ENCODE measurements at regions not wholly inside any gene's neighbourhood (a gene's known extent, or its start where the extent isn't known, plus 50 kb on each side); places are given as distances from the start of the nearest gene placed in this dataset.
"Not testable (repeated sequence)": the region's sequence is repeated elsewhere in the genome, so short reads cannot be mapped to it uniquely, and the experiment has no call there.

GRCh38 chr14:105891631-105892452 lies 365.5 kb downstream of the TMEM121 start:
- Histone ChIP-seq H3K9me3 (ENCODE audit: low read length) (no peaks in the 10 kb centered on the region), H3K4me1 (ENCODE audit: insufficient read depth, low read length) (no peaks in the 10 kb centered on the region), H3K4me3 (ENCODE audit: low read length) (no peak overlapping the region), H3K27me3 (ENCODE audit: insufficient read depth, low read length) (peaks cover 3% of the 10 kb centered on the region), H2AFZ (ENCODE audit: low read depth, low read length) (no peak overlapping the region), H3K36me3 (ENCODE audit: insufficient read depth, low read length) (no peaks in the 10 kb centered on the region)

GRCh38 chr14:105892453-105893441 lies 366.4 kb downstream of the TMEM121 start:
- not testable (repeated sequence) for H3K4me3 ChIP-seq (ENCODE audit: low read length); H3K9me3 ChIP-seq (ENCODE audit: low read length); H3K27me3 ChIP-seq (ENCODE audit: insufficient read depth, low read length); H2AFZ ChIP-seq (ENCODE audit: low read depth, low read length); H3K36me3 ChIP-seq (ENCODE audit: insufficient read depth, low read length); H3K4me1 ChIP-seq (ENCODE audit: insufficient read depth, low read length)

- H3K27me3 ChIP-seq (ENCODE audit: insufficient read depth, low read length); H3K4me3 ChIP-seq (ENCODE audit: low read length); H3K9me3 ChIP-seq (ENCODE audit: low read length); H2AFZ ChIP-seq (ENCODE audit: low read depth, low read length); H3K36me3 ChIP-seq (ENCODE audit: insufficient read depth, low read length); H3K4me1 ChIP-seq (ENCODE audit: insufficient read depth, low read length): not testable (repeated sequence)
Measured at GRCh38 chr14:105893686-105894085, 367.3 kb downstream of the TMEM121 start.

GRCh38 chr14:105894125-105894977 lies 368.0 kb downstream of the TMEM121 start:
- Histone ChIP-seq H3K36me3 (ENCODE audit: insufficient read depth, low read length) (no peaks in the 10 kb centered on the region), H3K9me3 (ENCODE audit: low read length) (no peaks in the 10 kb centered on the region), H3K27me3 (ENCODE audit: insufficient read depth, low read length) (peaks cover 3% of the 10 kb centered on the region), H3K4me3 (ENCODE audit: low read length) (no peak overlapping the region), H3K4me1 (ENCODE audit: insufficient read depth, low read length) (no peaks in the 10 kb centered on the region), H2AFZ (ENCODE audit: low read depth, low read length) (no peak overlapping the region)

GRCh38 chr14:105894978-105895881 lies 368.8 kb downstream of the TMEM121 start:
- no peak overlapping the region for H3K4me3 ChIP-seq (ENCODE audit: low read length)
- no peak overlapping the region for H2AFZ ChIP-seq (ENCODE audit: low read depth, low read length)
- no peaks in the 10 kb centered on the region for H3K4me1 ChIP-seq (ENCODE audit: insufficient read depth, low read length)
- H3K9me3 ChIP-seq (ENCODE audit: low read length) = no peaks in the 10 kb centered on the region
- no peaks in the 10 kb centered on the region for H3K36me3 ChIP-seq (ENCODE audit: insufficient read depth, low read length)
- peaks cover 3% of the 10 kb centered on the region for H3K27me3 ChIP-seq (ENCODE audit: insufficient read depth, low read length)

GRCh38 chr14:105896206-105896605 lies 369.8 kb downstream of the TMEM121 start:
- not testable (repeated sequence) for H2AFZ ChIP-seq (ENCODE audit: low read depth, low read length); H3K4me1 ChIP-seq (ENCODE audit: insufficient read depth, low read length); H3K36me3 ChIP-seq (ENCODE audit: insufficient read depth, low read length); H3K9me3 ChIP-seq (ENCODE audit: low read length); H3K4me3 ChIP-seq (ENCODE audit: low read length); H3K27me3 ChIP-seq (ENCODE audit: insufficient read depth, low read length)

GRCh38 chr14:105896961-105897724 lies 370.8 kb downstream of the TMEM121 start:
- not testable (repeated sequence) for H3K4me1 ChIP-seq (ENCODE audit: insufficient read depth, low read length); H3K9me3 ChIP-seq (ENCODE audit: low read length); H3K36me3 ChIP-seq (ENCODE audit: insufficient read depth, low read length); H3K27me3 ChIP-seq (ENCODE audit: insufficient read depth, low read length); H2AFZ ChIP-seq (ENCODE audit: low read depth, low read length); H3K4me3 ChIP-seq (ENCODE audit: low read length)

- H3K4me1 ChIP-seq (ENCODE audit: insufficient read depth, low read length) = no peaks in the 10 kb centered on the region
- H3K4me3 ChIP-seq (ENCODE audit: low read length) = no peak overlapping the region
- no peak overlapping the region for H2AFZ ChIP-seq (ENCODE audit: low read depth, low read length)
- H3K27me3 ChIP-seq (ENCODE audit: insufficient read depth, low read length) = peaks cover 8% of the 10 kb centered on the region
- H3K36me3 ChIP-seq (ENCODE audit: insufficient read depth, low read length) = no peaks in the 10 kb centered on the region
- no peaks in the 10 kb centered on the region for H3K9me3 ChIP-seq (ENCODE audit: low read length)
Measured at GRCh38 chr14:105897725-105898113, 371.3 kb downstream of the TMEM121 start.

- Histone ChIP-seq H3K36me3 (ENCODE audit: insufficient read depth, low read length) (no peaks in the 10 kb centered on the region), H3K4me3 (ENCODE audit: low read length) (no peak overlapping the region), H3K27me3 (ENCODE audit: insufficient read depth, low read length) (peaks cover 8% of the 10 kb centered on the region), H3K4me1 (ENCODE audit: insufficient read depth, low read length) (no peaks in the 10 kb centered on the region), H2AFZ (ENCODE audit: low read depth, low read length) (no peak overlapping the region), H3K9me3 (ENCODE audit: low read length) (no peaks in the 10 kb centered on the region)
Measured at GRCh38 chr14:105898482-105899010, 372.2 kb downstream of the TMEM121 start.

- no peaks in the 10 kb centered on the region for H3K4me1 ChIP-seq (ENCODE audit: insufficient read depth, low read length)
- peaks cover 8% of the 10 kb centered on the region for H3K27me3 ChIP-seq (ENCODE audit: insufficient read depth, low read length)
- H2AFZ ChIP-seq (ENCODE audit: low read depth, low read length) = no peak overlapping the region
- H3K4me3 ChIP-seq (ENCODE audit: low read length) = no peak overlapping the region
- no peaks in the 10 kb centered on the region for H3K36me3 ChIP-seq (ENCODE audit: insufficient read depth, low read length)
- H3K9me3 ChIP-seq (ENCODE audit: low read length) = no peaks in the 10 kb centered on the region
Measured at GRCh38 chr14:105899071-105899641, 372.8 kb downstream of the TMEM121 start.

GRCh38 chr14:105899657-105900397 lies 373.4 kb downstream of the TMEM121 start:
- Histone ChIP-seq H2AFZ (ENCODE audit: low read depth, low read length) (no peak overlapping the region), H3K36me3 (ENCODE audit: insufficient read depth, low read length) (no peaks in the 10 kb centered on the region), H3K4me3 (ENCODE audit: low read length) (no peak overlapping the region), H3K27me3 (ENCODE audit: insufficient read depth, low read length) (peaks cover 8% of the 10 kb centered on the region), H3K9me3 (ENCODE audit: low read length) (no peaks in the 10 kb centered on the region), H3K4me1 (ENCODE audit: insufficient read depth, low read length) (no peaks in the 10 kb centered on the region)

All from neuron (in vitro differentiated cells).